ENCODE measurements at regions not wholly inside any gene's neighbourhood (a gene's known extent, or its start where the extent isn't known, plus 50 kb on each side); places are given as distances from the start of the nearest gene placed in this dataset.

GRCh38 chr4:181416966-181417365 lies 826.2 kb upstream of the TENM3 start:
- DNase-seq (ENCODE audit: low read depth): no peak

DNA sequence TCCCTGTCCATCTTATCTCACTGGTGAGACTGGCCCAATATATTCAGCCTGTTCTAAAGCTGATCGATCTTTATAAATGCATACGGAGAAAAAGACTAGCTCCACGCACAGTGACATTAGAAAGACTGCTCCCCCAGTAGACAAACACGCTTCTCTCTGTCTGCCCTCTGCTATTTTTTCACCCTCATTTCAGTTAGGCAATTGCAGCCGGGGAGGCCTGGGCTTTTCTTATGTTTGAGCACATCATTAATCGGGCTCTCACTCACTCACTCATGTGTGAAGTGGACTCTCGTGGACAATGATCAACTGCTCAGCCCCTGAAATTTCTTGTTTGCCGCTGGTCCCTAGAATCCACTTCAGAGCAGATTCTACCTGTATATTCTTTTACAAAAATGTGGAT lies 824.7 kb upstream of the TENM3 start:
- DNase-seq (ENCODE audit: low read depth): no peak

DNA sequence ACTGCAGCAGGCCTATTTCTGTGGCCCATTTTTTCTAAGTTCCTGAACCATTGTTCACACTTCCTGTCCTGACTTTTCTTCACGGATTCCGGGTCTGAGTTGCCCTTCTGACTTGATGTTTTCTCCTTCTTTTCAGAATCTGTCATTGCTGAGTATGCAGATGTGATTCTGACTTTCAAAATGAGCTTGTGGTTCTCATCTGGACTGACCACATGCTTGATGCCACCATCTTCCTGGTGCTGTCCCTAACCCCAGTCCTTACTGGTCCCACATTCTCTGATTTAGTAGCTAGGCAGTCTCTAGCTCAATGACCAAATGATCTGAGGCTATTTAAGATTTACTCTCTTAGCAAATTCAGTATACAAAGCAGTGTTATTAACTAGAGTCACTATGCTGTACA lies 822.3 kb upstream of the TENM3 start:
- DNase-seq (ENCODE audit: low read depth): no peak

DNA sequence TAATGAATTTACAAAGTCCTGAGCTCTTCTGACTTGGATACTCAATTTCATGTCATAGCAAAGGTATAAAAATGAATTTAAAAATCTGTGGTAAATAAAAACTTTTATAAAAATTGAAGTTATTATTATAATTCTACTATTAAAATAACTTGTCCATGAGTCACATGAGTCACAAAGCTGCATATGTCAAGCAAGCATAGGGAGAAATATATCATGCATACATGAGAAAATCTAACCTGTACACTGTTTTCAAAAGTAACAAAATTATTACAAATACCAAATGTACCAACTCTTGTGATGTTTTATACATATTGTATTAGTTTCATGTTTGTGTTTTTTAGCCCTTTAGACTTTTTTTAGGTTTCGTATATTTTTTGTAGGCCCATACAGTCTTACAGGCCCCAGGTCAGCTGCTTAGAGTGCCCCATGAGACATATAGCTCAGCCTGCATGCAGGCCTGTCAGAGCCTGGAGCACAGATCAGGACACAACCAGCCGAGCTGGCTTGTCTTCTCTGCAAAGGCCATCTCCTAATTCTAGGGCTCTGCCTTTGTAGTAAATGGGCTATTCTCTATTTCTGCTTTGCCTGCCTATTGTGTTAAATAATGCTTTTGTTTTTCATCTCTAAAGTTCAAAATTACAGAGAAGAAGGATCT lies 818.7 kb upstream of the TENM3 start:
- no peak for DNase-seq (ENCODE audit: low read depth)

DNA sequence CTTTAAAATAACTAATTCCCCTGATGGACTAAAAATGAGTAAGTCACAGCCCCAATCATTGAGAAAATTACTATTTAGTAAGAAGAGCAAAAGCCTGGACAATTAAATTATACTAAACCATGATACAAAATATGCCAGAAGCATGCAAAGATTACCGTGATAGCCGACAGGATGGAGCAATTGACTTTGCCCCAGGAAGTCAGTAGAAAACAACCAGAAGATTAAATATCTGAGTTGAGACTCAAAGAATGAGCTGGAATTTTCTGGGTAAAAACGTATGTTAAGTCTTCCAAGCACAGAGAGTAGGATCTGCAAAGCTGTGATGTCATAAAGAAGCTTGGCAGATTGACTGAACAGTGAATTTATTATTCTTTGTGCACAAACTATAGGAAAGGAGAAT lies 816.1 kb upstream of the TENM3 start:
- no peak for DNase-seq (ENCODE audit: low read depth)

GRCh38 chr4:181431006-181431405 lies 812.2 kb upstream of the TENM3 start:
- no peak for DNase-seq (ENCODE audit: low read depth)

DNA sequence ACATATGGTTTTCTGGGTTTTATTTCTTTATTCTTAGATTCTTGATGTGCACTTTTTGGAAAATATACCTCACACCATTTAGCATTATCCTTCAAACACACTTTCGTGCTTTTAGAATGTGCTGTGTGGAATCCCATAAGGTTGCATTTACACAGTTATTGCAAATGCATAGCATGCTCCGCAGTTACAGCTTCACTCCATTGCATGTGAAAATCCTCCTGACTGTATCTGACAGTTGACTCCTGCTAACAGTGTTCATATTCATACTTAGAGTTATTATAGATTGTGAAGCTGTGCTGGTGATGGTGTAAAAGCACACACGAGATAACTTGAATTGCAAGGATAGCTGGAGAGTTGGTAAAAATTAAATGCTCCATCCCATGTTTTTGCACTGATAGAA lies 811.5 kb upstream of the TENM3 start:
- DNase-seq (ENCODE audit: low read depth): no peak

DNA sequence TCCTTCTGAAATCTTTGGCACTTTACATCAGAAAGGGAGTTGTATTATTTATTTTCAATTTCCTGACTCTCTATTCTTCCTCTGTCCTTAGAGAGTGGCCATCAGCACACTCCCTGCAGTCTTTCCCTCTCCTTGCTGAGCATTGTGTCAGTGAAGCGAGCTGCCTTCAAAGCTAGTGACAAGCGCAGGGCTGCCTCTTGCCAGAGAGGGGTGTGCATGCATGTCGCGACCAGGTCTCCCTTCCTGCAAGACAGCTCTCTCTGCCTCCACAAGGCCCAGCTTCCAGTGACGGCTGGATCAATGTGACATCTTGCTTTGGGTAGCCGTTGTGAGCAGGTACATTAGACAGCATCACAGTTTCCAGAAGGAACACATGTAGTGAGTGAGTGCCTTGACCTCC lies 810.9 kb upstream of the TENM3 start:
- no peak for DNase-seq (ENCODE audit: low read depth)

DNA sequence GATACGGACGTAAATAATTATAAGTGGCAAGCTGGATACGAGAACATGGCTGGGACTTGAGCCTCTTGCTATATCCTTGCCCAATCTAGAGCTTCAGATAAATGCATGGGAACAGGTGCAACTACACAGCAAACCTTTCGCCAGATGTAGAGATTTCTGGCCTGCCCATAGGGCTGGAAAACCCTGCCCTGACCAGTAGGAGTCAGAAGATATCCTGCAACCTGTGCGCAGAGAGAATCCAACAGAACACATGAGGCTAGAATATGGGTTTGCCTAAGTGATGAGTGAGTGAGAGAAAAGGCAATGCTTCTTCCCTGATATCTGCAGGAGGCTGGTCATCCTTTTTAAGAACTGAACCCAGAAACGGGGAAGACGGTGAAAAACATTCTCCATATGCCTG lies 805.3 kb upstream of the TENM3 start:
- no peak for DNase-seq (ENCODE audit: low read depth)

- DNase-seq (ENCODE audit: low read depth): no peak
Observed at GRCh38 chr4:181438641-181439040, 804.6 kb upstream of the TENM3 start.

DNA sequence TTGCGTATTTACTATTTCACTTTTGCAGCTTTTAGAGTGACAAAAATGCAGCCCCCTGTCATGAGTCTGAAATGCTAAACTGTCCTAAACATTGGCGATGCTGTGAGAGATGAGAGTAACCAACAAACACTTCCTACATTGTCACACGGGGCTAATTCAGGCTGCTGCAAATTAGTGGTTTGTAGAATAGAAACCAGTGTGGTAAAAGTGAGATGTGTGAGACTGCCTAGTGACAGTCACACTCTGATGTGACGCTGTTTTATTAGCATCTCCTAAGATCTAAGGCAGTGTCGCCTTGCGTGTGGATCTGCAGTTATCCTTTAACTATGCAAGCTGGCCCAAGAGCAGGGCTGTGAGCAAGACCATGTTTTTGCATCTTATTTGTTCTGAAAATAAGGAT lies 800.2 kb upstream of the TENM3 start:
- no peak for DNase-seq (ENCODE audit: low read depth)

DNA sequence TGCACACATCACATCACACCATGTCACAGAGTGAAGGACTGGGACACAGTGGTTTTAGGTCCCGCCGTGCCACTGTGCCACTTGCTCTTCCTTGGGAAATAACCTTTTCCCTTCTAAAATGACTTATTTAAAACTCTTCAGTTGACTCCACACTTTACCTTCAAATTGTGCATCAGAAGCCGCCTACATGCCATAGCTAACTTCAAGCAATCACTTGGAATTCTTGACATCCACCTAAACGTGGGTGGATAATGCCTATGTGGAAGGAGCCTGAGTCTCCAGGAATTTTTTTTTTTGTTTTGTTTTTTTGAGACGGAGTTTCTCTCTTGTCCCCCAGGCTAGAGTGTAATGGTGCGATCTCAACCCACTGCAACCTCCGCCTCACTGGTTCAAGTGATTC lies 777.4 kb upstream of the TENM3 start:
- no peak for DNase-seq (ENCODE audit: low read depth)

DNA sequence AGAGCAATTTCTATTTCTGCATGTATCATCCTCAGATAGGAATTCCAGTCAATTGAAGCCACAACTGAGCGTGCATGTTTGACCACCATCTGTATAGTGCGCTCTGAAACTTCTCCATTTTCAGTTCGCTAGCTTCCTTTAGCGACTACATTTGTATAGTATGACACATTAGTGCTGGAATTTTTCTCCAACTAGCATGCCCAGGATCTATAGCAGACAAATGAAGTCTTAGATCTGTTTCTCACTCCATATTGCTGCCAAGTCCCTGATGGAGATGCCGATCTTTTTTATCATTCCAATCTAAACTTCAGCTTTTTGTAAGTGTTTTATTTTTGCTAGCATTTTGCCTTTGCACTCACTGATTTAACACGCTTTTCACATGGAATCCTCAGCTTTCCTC lies 774.8 kb upstream of the TENM3 start:
- DNase-seq (ENCODE audit: low read depth): no peak

GRCh38 chr4:181470306-181470705 lies 772.9 kb upstream of the TENM3 start:
- no peak for DNase-seq (ENCODE audit: low read depth)

GRCh38 chr4:181475359-181475758 lies 767.8 kb upstream of the TENM3 start:
- no peak for DNase-seq (ENCODE audit: low read depth)

DNA sequence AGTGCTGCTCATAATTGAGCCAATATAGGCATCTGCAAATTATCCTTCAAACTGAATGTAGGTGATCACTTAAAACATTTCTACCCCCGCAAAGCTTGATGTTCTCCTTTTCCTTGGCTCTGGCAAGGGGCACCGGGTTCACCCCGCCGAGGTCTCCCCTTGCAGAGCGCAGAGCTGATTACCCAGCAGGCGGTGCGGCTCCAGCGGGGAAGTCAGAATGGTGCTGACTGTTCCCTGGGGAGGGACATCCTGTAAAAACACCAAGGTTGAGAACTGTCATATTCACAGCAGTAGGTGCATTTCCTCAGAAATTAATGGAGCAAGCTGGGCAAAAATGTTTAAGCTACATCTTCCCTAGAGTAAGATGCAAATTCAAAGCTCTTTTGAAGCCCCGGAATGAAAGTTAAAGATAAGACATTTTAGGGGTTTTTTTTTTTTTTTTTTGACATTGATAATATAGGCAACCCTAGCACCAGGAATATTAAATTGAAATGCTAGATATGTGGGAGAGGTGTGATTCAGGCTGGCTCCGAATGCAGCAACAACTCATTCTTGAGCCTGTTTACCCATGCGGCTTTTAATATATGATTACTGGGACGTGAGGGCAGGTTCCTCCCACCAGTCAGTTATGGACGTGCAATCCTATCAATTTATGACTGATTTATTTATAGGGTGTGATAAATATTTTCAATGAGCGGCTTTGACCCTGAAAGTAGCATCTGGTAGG lies 767.3 kb upstream of the TENM3 start:
- DNase-seq (ENCODE audit: low read depth): no peak

DNA sequence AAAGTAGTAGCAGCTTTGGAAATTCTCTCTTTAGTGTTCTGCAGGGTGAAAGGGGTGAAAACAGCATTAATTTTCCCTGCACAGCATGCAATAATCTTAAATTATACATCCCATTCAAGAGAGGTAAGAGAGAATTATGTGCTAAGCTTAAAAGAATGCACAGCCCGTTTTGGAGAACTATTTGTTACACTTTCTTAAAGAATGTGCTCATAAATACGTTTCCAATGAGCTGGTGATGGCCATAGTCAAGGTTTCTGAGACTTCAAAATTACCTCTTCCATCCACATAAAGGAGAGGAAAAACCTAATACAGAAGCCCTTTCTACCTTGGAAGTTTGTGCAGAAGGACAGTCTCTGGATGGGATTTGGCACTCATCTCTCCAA lies 766.7 kb upstream of the TENM3 start:
- no peak for DNase-seq (ENCODE audit: low read depth)

DNA sequence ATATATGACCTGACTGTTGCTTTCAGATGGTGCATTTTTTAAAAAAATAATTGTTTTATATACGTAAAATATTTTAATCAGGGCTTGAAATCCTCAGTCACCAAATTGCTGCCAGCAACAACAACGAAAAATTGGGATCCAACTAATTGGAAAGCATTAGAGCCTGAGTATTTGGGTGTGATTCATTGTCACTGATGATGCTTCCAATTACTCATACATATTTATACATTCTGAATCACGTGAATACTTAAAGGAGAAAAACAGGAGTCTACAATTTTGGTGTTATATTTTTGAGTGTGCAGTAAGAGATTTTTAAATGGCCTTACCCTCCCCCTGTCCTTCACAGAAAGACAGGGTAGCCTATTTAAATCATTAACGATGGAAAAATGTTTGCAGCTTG lies 765.6 kb upstream of the TENM3 start:
- DNase-seq (ENCODE audit: low read depth): no peak

DNA sequence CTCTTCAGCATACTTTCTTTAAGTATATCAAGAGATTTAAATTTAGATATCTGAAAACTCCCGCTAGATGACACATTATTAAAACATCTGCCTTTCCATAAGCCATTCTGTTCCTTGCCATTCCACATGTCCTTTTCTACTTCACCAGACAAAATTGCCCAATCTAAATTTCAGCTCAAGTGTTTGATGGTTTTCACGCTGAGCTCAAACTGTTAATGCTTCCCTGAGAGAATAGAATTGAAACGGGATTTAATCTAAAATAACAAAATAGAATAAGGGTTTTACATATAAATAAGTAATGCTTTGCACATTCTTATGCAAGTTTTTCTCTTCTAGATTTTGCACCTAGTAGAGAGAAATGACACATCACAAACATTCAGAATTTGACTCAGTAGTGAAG lies 764.5 kb upstream of the TENM3 start:
- DNase-seq (ENCODE audit: low read depth): no peak

- no peak for DNase-seq (ENCODE audit: low read depth)
Observed at GRCh38 chr4:181479141-181479540, 764.1 kb upstream of the TENM3 start.

DNA sequence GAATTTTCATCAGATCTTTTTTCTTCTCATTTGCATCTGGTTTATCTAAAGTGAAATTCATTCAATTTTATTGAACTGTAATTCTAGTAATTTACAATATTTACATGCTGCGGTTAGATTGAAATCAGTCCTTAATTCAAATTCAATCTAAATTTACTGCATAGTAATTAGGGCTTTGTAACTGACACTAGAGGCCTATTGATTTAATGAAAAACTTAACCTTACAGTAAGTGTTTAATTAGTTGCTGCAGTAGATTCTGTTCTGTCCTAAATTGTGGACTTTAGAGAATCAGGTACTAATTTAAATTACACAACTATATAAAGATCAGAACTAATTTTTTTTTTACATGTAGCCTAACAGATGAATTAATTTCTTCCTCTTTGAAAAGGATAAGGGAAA lies 758.8 kb upstream of the TENM3 start:
- DNase-seq (ENCODE audit: low read depth): no peak

DNA sequence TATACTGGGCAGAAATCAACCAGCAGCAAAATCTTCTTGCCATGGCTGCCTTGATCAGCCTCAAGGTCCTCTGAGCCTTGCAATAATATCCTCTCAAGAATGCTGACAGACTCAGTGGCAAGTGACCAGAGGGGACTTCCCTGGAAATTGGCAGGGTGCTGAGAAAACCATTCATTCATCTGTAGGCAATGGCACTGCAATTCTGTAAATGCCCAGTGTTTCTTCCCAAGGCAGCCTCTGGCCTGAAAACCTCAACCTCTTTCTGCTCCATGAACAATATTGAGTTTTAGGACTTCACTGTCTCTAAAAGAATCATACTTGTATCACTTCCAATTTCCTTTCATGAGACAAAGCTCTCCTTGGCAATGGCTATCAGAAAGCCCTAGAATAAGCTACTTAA lies 754.3 kb upstream of the TENM3 start:
- no peak for DNase-seq (ENCODE audit: low read depth)

GRCh38 chr4:181498148-181498547 lies 745.1 kb upstream of the TENM3 start:
- no peak for DNase-seq (ENCODE audit: low read depth)

GRCh38 chr4:181502611-181503010 lies 740.6 kb upstream of the TENM3 start:
- no peak for DNase-seq (ENCODE audit: low read depth)
